HepG2 (cell line): ENCODE measurements at regions not wholly inside any gene's neighbourhood (a gene's known extent, or its start where the extent isn't known, plus 50 kb on each side); places are given as distances from the start of the nearest gene placed in this dataset.

ENCODE experiments used
- ATAC-seq: fragments of 200-7000 bp; cut with Tn5 transposase; 3 replicates; pipeline ENCODE4 v1.9.1; 2020; ENCODE audit warnings: mild to moderate bottlenecking, moderate library complexity
- BruUV-seq: library from RNA; stranded (reverse); fragments of 400-500 nt; replicated peaks from 2 replicates; lab custom pipeline; 2021; lab: Mats Ljungman, UMichigan
- CTCF ChIA-PET: fragments of 300-600 bp; formaldehyde crosslinking; extraction: SDS; loops from one replicate; lab custom pipeline; 2021; ENCODE audit warnings: low total read pairs, inconsistent platforms, low intra/inter-chr PET ratio; lab: Yijun Ruan, JAX
- POLR2A ChIA-PET: fragments of 350-600 bp; sonication (Branson Sonifier 250); formaldehyde crosslinking; loops from one replicate; lab custom pipeline; 2020; ENCODE audit warnings: antibody characterized with exemption, inconsistent platforms; lab: Yijun Ruan, JAX
- DNase-seq: peaks from one replicate; pipeline ENCODE4 v3.0.0-alpha.2; 2015; ENCODE audit warnings: low spot score
- FAIRE-seq: peaks from 3 replicates; lab custom pipeline; 2011; peaks lifted over from hg19 to GRCh38; lab: Jason Lieb, UNC
- H2AFZ ChIP-seq: one replicate; pipeline ENCODE4 v1.6.1; 2011; ENCODE audit warnings: low read length, inconsistent platforms
- H3K27ac ChIP-seq: fragments of 300-600 bp; 3 replicates; pipeline ENCODE4 v1.8.0; 2011; ENCODE audit warnings: mixed run types, mild to moderate bottlenecking, mixed read lengths, low read length, inconsistent platforms; ENCODE audit not compliant: insufficient read depth; ENCODE audit errors: extremely low read length
- H3K27me3 ChIP-seq, 2 experiments: fragments of 200-600 bp in 1 of 2; 2 replicates in 1 of 2; 3 replicates in 1 of 2; pipeline versions ENCODE4 v1.6.0 to v1.8.0; 2011; ENCODE audit warnings: low read length in 2 of 2, mild to moderate bottlenecking in 2 of 2, moderate library complexity in 2 of 2, inconsistent platforms in 1 of 2; ENCODE audit not compliant: insufficient read depth in 2 of 2, control insufficient read depth in 1 of 2
- H3K36me3 ChIP-seq, 2 experiments: fragments of 200-600 bp in 1 of 2; replicated peaks in 1 of 2; 2 replicates in 1 of 2; 3 replicates in 1 of 2; pipeline versions ENCODE4 v1.5.1 to v1.8.0; 2011; ENCODE audit warnings: low read length in 2 of 2, inconsistent platforms in 1 of 2; ENCODE audit not compliant: insufficient read depth in 2 of 2, control insufficient read depth in 1 of 2
- H3K4me1 ChIP-seq: 2 replicates; pipeline ENCODE4 v1.5.1; 2012; ENCODE audit warnings: low read length, inconsistent platforms; ENCODE audit not compliant: insufficient read depth
- H3K4me2 ChIP-seq: 2 replicates; pipeline ENCODE4 v1.6.0; 2011; ENCODE audit warnings: low read depth, low read length, inconsistent platforms
- H3K4me3 ChIP-seq, 3 experiments: fragments of 200-600 bp in 1 of 3; sonication (generic), shearing (Covaris generic) in 1 of 3; replicated peaks in 1 of 3; 2 replicates each; pipeline ENCODE4 v1.5.1; 2011 to 2016; ENCODE audit warnings: low read length in 3 of 3, inconsistent platforms in 2 of 3, low read depth in 2 of 3, mild to moderate bottlenecking in 2 of 3, control low read depth in 1 of 3, mixed read lengths in 1 of 3; ENCODE audit not compliant: insufficient read depth in 1 of 3
- H3K79me2 ChIP-seq: one replicate; pipeline ENCODE4 v1.6.1; 2011; ENCODE audit warnings: low read length, inconsistent platforms; ENCODE audit not compliant: insufficient read depth
- H3K9ac ChIP-seq: 2 replicates; pipeline ENCODE4 v1.6.0; 2011; ENCODE audit warnings: mild to moderate bottlenecking, low read depth, low read length, inconsistent platforms; ENCODE audit not compliant: insufficient read depth
- H3K9me3 ChIP-seq: 2 replicates; pipeline ENCODE4 v1.5.1; 2012; ENCODE audit warnings: mild to moderate bottlenecking, low read length
- H4K20me1 ChIP-seq: 2 replicates; pipeline ENCODE4 v1.6.0; 2011; ENCODE audit warnings: inconsistent platforms, mild to moderate bottlenecking, low read length, moderate library complexity; ENCODE audit not compliant: insufficient read depth
- ARNTL ChIP-seq: sonication (generic); formaldehyde crosslinking; IDR thresholded peaks from 2 replicates; pipeline ENCODE4 v1.4.0; 2020; ENCODE audit warnings: mild to moderate bottlenecking, missing genetic modification reagents
- CBX1 ChIP-seq: IDR thresholded peaks from one replicate; pipeline ENCODE4 v1.6.1; 2016; ENCODE audit warnings: antibody characterized with exemption, low read depth
- NR3C1 ChIP-seq: sonication (generic); formaldehyde crosslinking; IDR thresholded peaks from 2 replicates; pipeline ENCODE4 v1.4.0; 2020; ENCODE audit warnings: missing genetic modification reagents
- SIX1 ChIP-seq: sonication (generic); formaldehyde crosslinking; IDR thresholded peaks from 2 replicates; pipeline ENCODE4 v1.4.0; 2020; ENCODE audit warnings: missing genetic modification reagents, borderline replicate concordance
- SOX13 ChIP-seq, 3 experiments: fragments of 450-650 bp in 1 of 3; sonication (generic) in 1 of 3; formaldehyde crosslinking in 1 of 3; IDR thresholded peaks in 2 of 3; conservative IDR thresholded peaks in 1 of 3; 2 replicates each; pipeline versions ENCODE4 v1.5.0 to v1.6.1; 2016 to 2020; ENCODE audit warnings: antibody characterized with exemption in 1 of 3, mild to moderate bottlenecking in 1 of 3, missing compliant biosample characterization in 1 of 3, missing genetic modification reagents in 1 of 3, moderate library complexity in 1 of 3
- SRY ChIP-seq: sonication (generic); formaldehyde crosslinking; IDR thresholded peaks from 2 replicates; pipeline ENCODE4 v1.8.0; 2022; ENCODE audit warnings: mild to moderate bottlenecking, missing genetic modification reagents
- TCF7L2 ChIP-seq: IDR thresholded peaks from 2 replicates; pipeline ENCODE4 v1.6.1; 2011; ENCODE audit warnings: mild to moderate bottlenecking, low read depth, low read length, moderate library complexity
- ZEB1 ChIP-seq: IDR thresholded peaks from 2 replicates; pipeline ENCODE4 v1.6.1; 2012; ENCODE audit warnings: mild to moderate bottlenecking, low read depth, inconsistent platforms; ENCODE audit not compliant: insufficient replicate concordance
- ZFAT ChIP-seq: sonication (generic); formaldehyde crosslinking; conservative IDR thresholded peaks from 2 replicates; pipeline ENCODE4 v1.8.1; 2023; ENCODE audit warnings: missing genetic modification reagents, inconsistent platforms
- ZNF256 ChIP-seq: sonication (generic); formaldehyde crosslinking; conservative IDR thresholded peaks from 2 replicates; pipeline ENCODE4 v1.4.0; 2020; ENCODE audit warnings: missing genetic modification reagents
- ZNF264 ChIP-seq: sonication (generic); formaldehyde crosslinking; IDR thresholded peaks from 2 replicates; pipeline ENCODE4 v1.4.0; 2020; ENCODE audit warnings: missing genetic modification reagents
- ZNF430 ChIP-seq: sonication (generic); formaldehyde crosslinking; IDR thresholded peaks from 2 replicates; pipeline ENCODE4 v1.9.0; 2021; ENCODE audit warnings: mild to moderate bottlenecking, missing genetic modification reagents
- ZNF607 ChIP-seq: sonication (generic); formaldehyde crosslinking; IDR thresholded peaks from 2 replicates; pipeline ENCODE4 v1.5.1; 2020; ENCODE audit warnings: missing genetic modification reagents, mild to moderate bottlenecking, borderline replicate concordance
- ZNF761 ChIP-seq: sonication (generic); formaldehyde crosslinking; conservative IDR thresholded peaks from 2 replicates; pipeline ENCODE4 v1.4.0; 2020; ENCODE audit warnings: mild to moderate bottlenecking, missing genetic modification reagents
- WGBS: methylation state at CpG from one replicate; pipeline ENCODE4 v1.1.6; 2017; ENCODE audit warnings: low lambda C conversion rate; 5-methylcytosine and 5-hydroxymethylcytosine counted together
- in situ Hi-C: cut with HindIII; loops from 2 replicates; pipeline ENCODE4 v1.10.0; 2017; ENCODE audit warnings: low pct_unique_long_range_greater_than_20kb; ENCODE audit not compliant: extremely low pct_ligation_motif_present
- intact Hi-C: fragments of 100-400 bp; cut with micrococcal nuclease; formaldehyde crosslinking; loops from one replicate; pipeline ENCODE4 v1.10.0; 2022; ENCODE audit not compliant: unreplicated experiment
- TF ChIP-seq, protein P1 (sequence below): sonication (generic); formaldehyde crosslinking; IDR thresholded peaks from 2 replicates; pipeline ENCODE4 v1.4.0; 2020; ENCODE audit warnings: missing genetic modification reagents
- TF ChIP-seq, protein P2 (sequence below): sonication (generic); formaldehyde crosslinking; IDR thresholded peaks from 2 replicates; pipeline ENCODE4 v1.8.1; 2023; ENCODE audit warnings: mild to moderate bottlenecking, inconsistent platforms, moderate library complexity, missing genetic modification reagents, borderline replicate concordance
- TF ChIP-seq, protein P3 (sequence below): sonication (generic); formaldehyde crosslinking; IDR thresholded peaks from 2 replicates; pipeline ENCODE4 v1.5.0; 2020; ENCODE audit warnings: mild to moderate bottlenecking, missing genetic modification reagents
- TF ChIP-seq, protein P4 (sequence below): sonication (generic); formaldehyde crosslinking; IDR thresholded peaks from 2 replicates; pipeline ENCODE4 v1.8.1; 2023; ENCODE audit warnings: missing genetic modification reagents, inconsistent platforms, borderline replicate concordance

DNA sequence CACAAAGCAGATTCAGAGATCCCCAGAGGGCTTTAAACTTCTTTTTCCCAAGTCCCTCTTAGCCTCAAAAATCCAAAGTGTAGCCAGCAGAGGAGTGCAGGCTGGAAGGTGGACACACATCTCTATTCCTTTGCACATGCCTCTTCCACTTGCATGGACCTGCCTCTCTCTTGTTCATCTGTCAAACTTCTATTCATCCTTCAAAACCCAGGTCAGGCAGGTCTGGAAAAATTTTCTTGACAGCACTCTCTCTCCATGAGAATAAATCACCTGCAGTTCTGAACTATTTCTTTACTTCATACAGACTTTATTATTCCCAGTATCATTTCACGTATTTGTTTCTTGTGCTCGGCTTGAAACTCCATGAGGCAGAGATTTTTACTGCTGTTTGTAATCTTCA is 127.5 kb downstream of the SS18 start:
- no peaks in the 10 kb centered on the region for H4K20me1 ChIP-seq
- H3K27ac ChIP-seq, result no peak overlapping the region
- no peaks in the 10 kb centered on the region for H3K79me2 ChIP-seq
- no peaks in the 10 kb centered on the region for H3K36me3 ChIP-seq
- no peak for TF ChIP-seq ZNF430 (CRISPR knock-in tag)
- TF ChIP-seq CBX1, result no peak
- TF ChIP-seq ZNF264 (CRISPR knock-in tag), result no peak
- no peak for TF ChIP-seq SOX13 (IDR thresholded peaks at IDR 0.05)
- TF ChIP-seq SOX13 (CRISPR knock-in tag; conservative IDR thresholded peaks at IDR 0.05 in 1 of 2, IDR thresholded peaks at IDR 0.05 in 1 of 2), result no peak
- no peak for TF ChIP-seq TCF7L2
- TF ChIP-seq, protein P1, sequence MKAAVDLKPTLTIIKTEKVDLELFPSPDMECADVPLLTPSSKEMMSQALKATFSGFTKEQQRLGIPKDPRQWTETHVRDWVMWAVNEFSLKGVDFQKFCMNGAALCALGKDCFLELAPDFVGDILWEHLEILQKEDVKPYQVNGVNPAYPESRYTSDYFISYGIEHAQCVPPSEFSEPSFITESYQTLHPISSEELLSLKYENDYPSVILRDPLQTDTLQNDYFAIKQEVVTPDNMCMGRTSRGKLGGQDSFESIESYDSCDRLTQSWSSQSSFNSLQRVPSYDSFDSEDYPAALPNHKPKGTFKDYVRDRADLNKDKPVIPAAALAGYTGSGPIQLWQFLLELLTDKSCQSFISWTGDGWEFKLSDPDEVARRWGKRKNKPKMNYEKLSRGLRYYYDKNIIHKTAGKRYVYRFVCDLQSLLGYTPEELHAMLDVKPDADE, result no peak
- no peak for TF ChIP-seq ZNF761 (CRISPR knock-in tag)
- TF ChIP-seq ZEB1, result no peak
- no peak for TF ChIP-seq NR3C1 (CRISPR knock-in tag)
- TF ChIP-seq, protein P2, sequence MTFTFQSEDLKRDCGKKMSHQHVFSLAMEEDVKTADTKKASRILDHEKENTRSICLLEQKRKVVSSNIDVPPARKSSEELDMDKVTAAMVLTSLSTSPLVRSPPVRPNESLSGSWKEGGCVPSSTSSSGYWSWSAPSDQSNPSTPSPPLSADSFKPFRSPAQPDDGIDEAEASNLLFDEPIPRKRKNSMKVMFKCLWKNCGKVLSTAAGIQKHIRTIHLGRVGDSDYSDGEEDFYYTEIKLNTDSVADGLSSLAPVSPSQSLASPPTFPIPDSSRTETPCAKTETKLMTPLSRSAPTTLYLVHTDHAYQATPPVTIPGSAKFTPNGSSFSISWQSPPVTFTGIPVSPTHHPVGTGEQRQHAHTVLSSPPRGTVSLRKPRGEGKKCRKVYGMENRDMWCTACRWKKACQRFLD (CRISPR knock-in tag), result no peak
- TF ChIP-seq, protein P3, sequence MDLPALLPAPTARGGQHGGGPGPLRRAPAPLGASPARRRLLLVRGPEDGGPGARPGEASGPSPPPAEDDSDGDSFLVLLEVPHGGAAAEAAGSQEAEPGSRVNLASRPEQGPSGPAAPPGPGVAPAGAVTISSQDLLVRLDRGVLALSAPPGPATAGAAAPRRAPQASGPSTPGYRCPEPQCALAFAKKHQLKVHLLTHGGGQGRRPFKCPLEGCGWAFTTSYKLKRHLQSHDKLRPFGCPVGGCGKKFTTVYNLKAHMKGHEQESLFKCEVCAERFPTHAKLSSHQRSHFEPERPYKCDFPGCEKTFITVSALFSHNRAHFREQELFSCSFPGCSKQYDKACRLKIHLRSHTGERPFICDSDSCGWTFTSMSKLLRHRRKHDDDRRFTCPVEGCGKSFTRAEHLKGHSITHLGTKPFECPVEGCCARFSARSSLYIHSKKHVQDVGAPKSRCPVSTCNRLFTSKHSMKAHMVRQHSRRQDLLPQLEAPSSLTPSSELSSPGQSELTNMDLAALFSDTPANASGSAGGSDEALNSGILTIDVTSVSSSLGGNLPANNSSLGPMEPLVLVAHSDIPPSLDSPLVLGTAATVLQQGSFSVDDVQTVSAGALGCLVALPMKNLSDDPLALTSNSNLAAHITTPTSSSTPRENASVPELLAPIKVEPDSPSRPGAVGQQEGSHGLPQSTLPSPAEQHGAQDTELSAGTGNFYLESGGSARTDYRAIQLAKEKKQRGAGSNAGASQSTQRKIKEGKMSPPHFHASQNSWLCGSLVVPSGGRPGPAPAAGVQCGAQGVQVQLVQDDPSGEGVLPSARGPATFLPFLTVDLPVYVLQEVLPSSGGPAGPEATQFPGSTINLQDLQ (CRISPR knock-in tag), result no peak
- TF ChIP-seq ZNF607 (CRISPR knock-in tag), result no peak
- TF ChIP-seq, protein P4, sequence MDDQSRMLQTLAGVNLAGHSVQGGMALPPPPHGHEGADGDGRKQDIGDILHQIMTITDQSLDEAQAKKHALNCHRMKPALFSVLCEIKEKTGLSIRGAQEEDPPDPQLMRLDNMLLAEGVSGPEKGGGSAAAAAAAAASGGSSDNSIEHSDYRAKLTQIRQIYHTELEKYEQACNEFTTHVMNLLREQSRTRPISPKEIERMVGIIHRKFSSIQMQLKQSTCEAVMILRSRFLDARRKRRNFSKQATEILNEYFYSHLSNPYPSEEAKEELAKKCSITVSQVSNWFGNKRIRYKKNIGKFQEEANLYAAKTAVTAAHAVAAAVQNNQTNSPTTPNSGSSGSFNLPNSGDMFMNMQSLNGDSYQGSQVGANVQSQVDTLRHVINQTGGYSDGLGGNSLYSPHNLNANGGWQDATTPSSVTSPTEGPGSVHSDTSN (CRISPR knock-in tag), result no peak
- TF ChIP-seq ARNTL, result no peak
- no peak for TF ChIP-seq ZNF256
- TF ChIP-seq SRY (CRISPR knock-in tag), result no peak
- no peak for TF ChIP-seq SIX1 (CRISPR knock-in tag)
- no peak for TF ChIP-seq ZFAT (CRISPR knock-in tag)
- TF ChIP-seq, all 625 proteins: peak for 0
- in situ Hi-C loops (no loop called here), intact Hi-C loops (no loop called here)
- ChIA-PET POLR2A (no interaction called here), CTCF (no interaction called here)
- Histone ChIP-seq H3K4me3 (no peak overlapping the region), H3K9ac (no peak overlapping the region), H3K27me3 (no peaks in the 10 kb centered on the region), H3K4me2 (no peak overlapping the region), H2AFZ (no peak overlapping the region), H3K9me3 (no peaks in the 10 kb centered on the region), H3K4me1 (no peaks in the 10 kb centered on the region)
- no TSS peak for BruUV-seq
- 0% methylated on average over 2 of the region's 2 CpGs for WGBS
- ATAC-seq (no peak), FAIRE-seq (no peak), DNase-seq (no peak)
